Astrocyte of the spinal cord (primary cell): ENCODE measurements at regions not wholly inside any gene's neighbourhood (a gene's known extent, or its start where the extent isn't known, plus 50 kb on each side); places are given as distances from the start of the nearest gene placed in this dataset.

Experiments
- DNase-seq: peaks from one replicate; pipeline ENCODE4 v3.0.0; 2011; ENCODE audit warnings: low read depth, low spot score
- H3K4me3 ChIP-seq: 2 replicates; pipeline ENCODE4 v1.5.1; 2011; ENCODE audit warnings: low read depth, mild to moderate bottlenecking, low read length, moderate library complexity
- in situ Hi-C: cut with HindIII; loops from 2 replicates; pipeline ENCODE4 v1.10.0; 2017; ENCODE audit warnings: low sequenced_read_pairs
- TF ChIP-seq, protein P1 (sequence below): IDR thresholded peaks from 2 replicates; pipeline ENCODE4 v1.5.1; 2012; ENCODE audit warnings: low read depth, mild to moderate bottlenecking, low read length, inconsistent platforms

DNA sequence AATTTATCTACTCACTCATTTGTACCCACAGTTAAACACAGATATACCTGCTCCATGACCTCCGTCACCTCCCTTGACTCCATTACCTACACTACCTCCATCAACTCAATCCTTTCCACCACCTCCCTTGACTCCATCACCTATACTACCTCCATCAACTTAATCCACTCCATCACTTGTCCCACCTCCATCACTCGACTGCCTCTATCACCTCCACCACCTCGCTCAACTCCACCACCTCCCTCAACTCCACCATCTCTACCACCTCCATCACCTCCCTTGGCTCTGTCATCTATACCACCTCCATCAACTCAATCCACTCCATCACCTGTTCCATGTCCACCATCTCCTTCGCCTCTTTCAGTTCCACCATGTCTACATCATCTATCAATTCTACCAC, 51.3 kb upstream of the WNT7A start:
- TF ChIP-seq, protein P1, sequence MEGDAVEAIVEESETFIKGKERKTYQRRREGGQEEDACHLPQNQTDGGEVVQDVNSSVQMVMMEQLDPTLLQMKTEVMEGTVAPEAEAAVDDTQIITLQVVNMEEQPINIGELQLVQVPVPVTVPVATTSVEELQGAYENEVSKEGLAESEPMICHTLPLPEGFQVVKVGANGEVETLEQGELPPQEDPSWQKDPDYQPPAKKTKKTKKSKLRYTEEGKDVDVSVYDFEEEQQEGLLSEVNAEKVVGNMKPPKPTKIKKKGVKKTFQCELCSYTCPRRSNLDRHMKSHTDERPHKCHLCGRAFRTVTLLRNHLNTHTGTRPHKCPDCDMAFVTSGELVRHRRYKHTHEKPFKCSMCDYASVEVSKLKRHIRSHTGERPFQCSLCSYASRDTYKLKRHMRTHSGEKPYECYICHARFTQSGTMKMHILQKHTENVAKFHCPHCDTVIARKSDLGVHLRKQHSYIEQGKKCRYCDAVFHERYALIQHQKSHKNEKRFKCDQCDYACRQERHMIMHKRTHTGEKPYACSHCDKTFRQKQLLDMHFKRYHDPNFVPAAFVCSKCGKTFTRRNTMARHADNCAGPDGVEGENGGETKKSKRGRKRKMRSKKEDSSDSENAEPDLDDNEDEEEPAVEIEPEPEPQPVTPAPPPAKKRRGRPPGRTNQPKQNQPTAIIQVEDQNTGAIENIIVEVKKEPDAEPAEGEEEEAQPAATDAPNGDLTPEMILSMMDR = no peak
- DNase-seq = no peak
- H3K4me3 ChIP-seq = no peak overlapping the region
- in situ Hi-C loops = no loop called here
